Right lobe of liver (tissue), 6 donors: ENCODE measurements at regions not wholly inside any gene's neighbourhood (a gene's known extent, or its start where the extent isn't known, plus 50 kb on each side); places are given as distances from the start of the nearest gene placed in this dataset.
"Not testable (repeated sequence)": the region's sequence is repeated elsewhere in the genome, so short reads cannot be mapped to it uniquely, and the experiment has no call there.

Source experiments
- ATAC-seq, 4 donors: fragments of 200-7000 bp; cut with Tn5 transposase; one replicate each; pipeline ENCODE4 v1.9.1; 2020; ENCODE audit warnings: mild to moderate bottlenecking in 4 of 4, moderate library complexity in 4 of 4
- DNase-seq, 3 donors: peaks; one replicate each; pipeline ENCODE4 v3.0.0-alpha.2; 2020
- H3K27ac ChIP-seq, 3 donors: fragments of 200-600 bp; one replicate each; pipeline ENCODE4 v1.8.0; 2022
- H3K27me3 ChIP-seq, 2 donors: fragments of 200-600 bp; one replicate each; pipeline ENCODE4 v1.8.0; 2022
- H3K36me3 ChIP-seq, 4 donors: fragments of 200-600 bp; sonication (generic) in 1 of 4; one replicate each; pipeline versions ENCODE4 v1.5.1 to v1.8.0; 2017 to 2022; ENCODE audit warnings: control low read depth in 1 of 4
- H3K4me1 ChIP-seq, 4 donors: fragments of 200-600 bp; sonication (generic) in 1 of 4; one replicate each; pipeline versions ENCODE4 v1.5.1 to v1.8.0; 2017 to 2022; ENCODE audit warnings: control low read depth in 1 of 4
- H3K4me3 ChIP-seq, 3 donors: fragments of 200-600 bp; one replicate each; pipeline ENCODE4 v1.8.0; 2022
- H3K9me3 ChIP-seq, 4 donors: fragments of 200-600 bp; sonication (generic) in 1 of 4; one replicate each; pipeline versions ENCODE4 v1.5.1 to v1.8.0; 2017 to 2022; ENCODE audit warnings: control low read depth in 1 of 4
- POLR2A ChIP-seq: fragments of 450-650 bp; IDR thresholded peaks from one replicate; pipeline ENCODE4 v1.6.1; 2017; ENCODE audit warnings: antibody characterized with exemption, mild to moderate bottlenecking
- WGBS: methylation state at CpG from one replicate; pipeline ENCODE4 v1.1.6; 2018; ENCODE audit warnings: low coverage, low lambda C conversion rate; ENCODE audit not compliant: insufficient coverage; ENCODE audit errors: missing lambda C conversion rate; 5-methylcytosine and 5-hydroxymethylcytosine counted together
- intact Hi-C, 2 donors: fragments of 100-400 bp; cut with DNase I; formaldehyde crosslinking; loops; one replicate each; pipeline versions ENCODE4 v1.11.2 to v1.14.1; 2022
- TF ChIP-seq, protein P1 (sequence below), 4 donors: fragments of 200-600 bp in 3 of 4; fragments of 450-650 bp in 1 of 4; IDR thresholded peaks; one replicate each; pipeline versions ENCODE4 v1.5.1 to v1.8.0; 2016 to 2022; ENCODE audit warnings: antibody characterized with exemption in 4 of 4, mild to moderate bottlenecking in 2 of 4
- donor health status: DM: no; HTN: yes; CAD: no.
- donor health status: DM: no; HTN: no; CAD: no.
- donor health status: DM: no; HTN: no; CAD: no.
- donor health status: DM: no; HTN: yes; CAD: no.
- donor health status: DM: no; HTN: yes; CAD: no.

DNA sequence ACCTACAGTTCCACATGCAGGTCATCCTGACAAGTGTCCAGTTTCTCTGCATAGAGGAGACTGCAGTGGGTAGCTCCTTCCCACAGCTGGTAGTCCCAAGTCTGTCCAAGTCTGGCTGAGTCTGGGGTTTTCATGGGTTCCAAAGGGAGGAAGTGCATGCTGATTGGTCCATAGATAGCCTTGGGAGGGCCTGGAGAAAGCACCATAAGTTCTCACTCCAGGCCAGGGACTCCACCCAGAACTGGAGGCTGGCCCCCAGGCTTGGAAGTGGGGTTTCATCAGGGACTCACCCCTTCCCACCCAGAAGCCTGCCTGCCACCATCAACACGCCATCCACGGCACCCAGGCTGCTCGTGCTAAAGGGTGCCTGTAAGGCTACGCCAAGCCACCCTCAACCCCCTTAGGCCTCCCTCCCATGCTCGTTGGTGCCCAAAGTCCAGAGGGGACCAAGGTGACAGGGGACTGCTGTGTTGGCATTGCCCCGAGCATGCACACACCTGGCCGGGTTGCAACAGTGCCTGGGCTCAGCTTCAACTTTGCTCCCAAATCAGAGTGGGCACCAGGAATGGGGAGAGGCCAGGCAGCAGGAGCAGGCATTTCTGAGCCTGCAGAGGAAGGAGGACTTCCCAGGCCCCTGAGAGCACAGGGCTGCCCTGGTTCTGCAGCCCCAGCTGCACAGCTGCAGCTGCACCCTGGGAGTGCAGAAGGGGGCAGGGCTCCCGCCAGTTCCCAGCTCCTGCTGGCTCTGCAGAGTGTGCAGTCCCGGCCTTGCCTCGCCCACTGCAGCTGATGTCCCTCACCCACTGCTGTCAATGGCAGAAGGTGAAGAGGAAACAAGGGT, 116.5 kb upstream of the MAP2 start:
- no peaks in the 10 kb centered on the region for H3K36me3 ChIP-seq
- H3K9me3 ChIP-seq, result no peaks in the 10 kb centered on the region
- H3K27me3 ChIP-seq, result no peaks in the 10 kb centered on the region
- H3K4me1 ChIP-seq, result no peaks in the 10 kb centered on the region
- no peak for TF ChIP-seq POLR2A
- peak in 1 of 4 donors; percentile 44 for ATAC-seq
- H3K4me3 ChIP-seq, result no peak overlapping the region
- WGBS, result no CpG with 5 or more reads among the region's 10 CpGs
- intact Hi-C loops, result no loop called here
- DNase-seq, result no peak
- H3K27ac ChIP-seq, result no peak overlapping the region

DNA sequence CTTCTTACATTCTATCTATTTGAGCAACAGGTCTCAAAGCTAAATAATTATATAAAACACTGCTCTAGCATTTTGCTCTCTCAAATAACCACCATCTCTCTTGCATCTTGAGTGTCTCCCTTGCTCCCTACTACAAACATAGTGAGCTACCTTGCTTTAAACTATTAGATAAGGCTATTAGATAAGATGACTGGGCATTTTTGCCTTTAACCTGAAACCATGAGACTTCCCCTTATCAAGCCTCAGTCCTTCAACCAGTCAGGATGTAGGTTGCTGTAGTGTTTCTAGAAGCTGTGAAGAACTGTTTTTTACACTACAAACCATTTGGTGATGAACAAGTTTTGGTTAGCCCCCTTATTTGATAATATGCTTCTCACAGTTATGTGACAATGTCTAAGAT, 115.4 kb upstream of the MAP2 start:
- Histone ChIP-seq H3K9me3 (no peaks in the 10 kb centered on the region), H3K4me1 (no peaks in the 10 kb centered on the region), H3K27ac (no peak overlapping the region), H3K36me3 (no peaks in the 10 kb centered on the region), H3K27me3 (no peaks in the 10 kb centered on the region), H3K4me3 (no peak overlapping the region)
- no peak for ATAC-seq
- intact Hi-C loops, result no loop called here
- no peak for DNase-seq
- TF ChIP-seq, protein P1, sequence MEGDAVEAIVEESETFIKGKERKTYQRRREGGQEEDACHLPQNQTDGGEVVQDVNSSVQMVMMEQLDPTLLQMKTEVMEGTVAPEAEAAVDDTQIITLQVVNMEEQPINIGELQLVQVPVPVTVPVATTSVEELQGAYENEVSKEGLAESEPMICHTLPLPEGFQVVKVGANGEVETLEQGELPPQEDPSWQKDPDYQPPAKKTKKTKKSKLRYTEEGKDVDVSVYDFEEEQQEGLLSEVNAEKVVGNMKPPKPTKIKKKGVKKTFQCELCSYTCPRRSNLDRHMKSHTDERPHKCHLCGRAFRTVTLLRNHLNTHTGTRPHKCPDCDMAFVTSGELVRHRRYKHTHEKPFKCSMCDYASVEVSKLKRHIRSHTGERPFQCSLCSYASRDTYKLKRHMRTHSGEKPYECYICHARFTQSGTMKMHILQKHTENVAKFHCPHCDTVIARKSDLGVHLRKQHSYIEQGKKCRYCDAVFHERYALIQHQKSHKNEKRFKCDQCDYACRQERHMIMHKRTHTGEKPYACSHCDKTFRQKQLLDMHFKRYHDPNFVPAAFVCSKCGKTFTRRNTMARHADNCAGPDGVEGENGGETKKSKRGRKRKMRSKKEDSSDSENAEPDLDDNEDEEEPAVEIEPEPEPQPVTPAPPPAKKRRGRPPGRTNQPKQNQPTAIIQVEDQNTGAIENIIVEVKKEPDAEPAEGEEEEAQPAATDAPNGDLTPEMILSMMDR (IDR thresholded peaks at IDR 0.05), result no peak
- no peak for TF ChIP-seq POLR2A

DNA sequence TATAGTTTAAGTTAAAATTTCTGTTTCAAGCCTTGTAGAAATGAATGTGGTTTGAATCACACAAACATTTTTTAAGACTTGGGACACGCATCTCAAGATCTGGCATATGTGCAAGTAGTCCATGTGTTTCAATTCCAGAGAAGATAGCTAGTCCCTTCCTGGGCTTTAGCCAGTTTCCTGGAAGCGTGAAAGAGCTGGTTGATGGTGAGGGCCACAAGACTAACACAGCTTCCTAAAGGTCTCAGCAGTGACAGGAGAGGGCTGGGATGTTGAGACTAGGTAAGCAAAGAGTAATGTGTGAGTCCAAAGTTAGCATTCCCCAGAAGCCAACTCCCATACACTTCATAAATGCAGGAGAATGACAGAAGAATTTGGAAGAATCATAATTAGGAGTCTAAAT, 111.9 kb upstream of the MAP2 start:
- TF ChIP-seq POLR2A, result no peak
- TF ChIP-seq, protein P1 (IDR thresholded peaks at IDR 0.05), result no peak
- intact Hi-C loops, result no loop called here
- H3K36me3 ChIP-seq, result no peaks in the 10 kb centered on the region
- H3K4me3 ChIP-seq, result no peak overlapping the region
- H3K4me1 ChIP-seq, result no peaks in the 10 kb centered on the region
- no peak for DNase-seq
- H3K27ac ChIP-seq, result no peak overlapping the region
- no peak for ATAC-seq
- WGBS, result 41% methylated on average over 2 of the region's 2 CpGs
- no peaks in the 10 kb centered on the region for H3K27me3 ChIP-seq
- H3K9me3 ChIP-seq, result no peaks in the 10 kb centered on the region

DNA sequence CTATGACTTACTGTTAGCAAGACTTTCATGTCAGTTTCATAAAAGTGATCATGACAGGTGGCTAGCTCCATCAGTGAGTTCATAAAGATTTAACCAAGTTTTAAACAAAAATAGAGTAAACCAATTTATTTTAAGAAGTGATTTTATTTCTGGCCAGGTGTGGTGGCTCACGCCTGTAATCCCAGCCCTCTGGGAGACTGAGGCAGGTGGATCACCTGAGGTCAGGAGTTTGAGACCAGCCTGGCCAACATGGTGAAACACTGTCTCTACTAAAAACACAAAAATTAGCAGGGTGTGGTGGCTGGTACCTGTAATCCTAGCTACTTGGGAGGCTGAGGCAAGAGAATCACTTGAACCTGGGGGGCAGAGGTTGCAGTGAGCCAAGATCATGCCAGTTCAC, 111.4 kb upstream of the MAP2 start:
- H3K27ac ChIP-seq, H3K4me1 ChIP-seq, H3K9me3 ChIP-seq, H3K27me3 ChIP-seq, DNase-seq, intact Hi-C loops, H3K36me3 ChIP-seq, H3K4me3 ChIP-seq, ATAC-seq: not testable (repeated sequence)
- 50% methylated on average over 1 of the region's 1 CpG for WGBS

DNA sequence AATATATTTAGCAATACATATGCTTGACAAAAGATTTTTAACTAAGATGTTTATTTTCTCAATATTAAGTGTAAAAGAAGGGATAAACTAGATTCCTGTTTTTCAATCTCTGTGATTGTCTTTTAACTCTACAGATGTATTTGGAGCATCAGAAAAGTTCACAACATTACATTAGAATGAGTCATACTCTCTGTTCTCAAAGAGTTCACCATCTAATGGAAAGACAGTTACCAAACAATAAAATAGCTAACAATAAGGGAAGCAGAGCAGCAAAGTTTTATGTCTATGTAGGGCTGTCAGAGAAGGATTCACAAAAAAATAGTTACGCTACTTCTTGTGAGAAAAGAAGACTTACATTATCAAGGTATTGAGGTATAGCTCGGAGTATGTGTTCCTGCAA, 109.2 kb upstream of the MAP2 start:
- Histone ChIP-seq H3K4me1 (no peaks in the 10 kb centered on the region), H3K4me3 (no peak overlapping the region), H3K9me3 (no peaks in the 10 kb centered on the region), H3K36me3 (no peaks in the 10 kb centered on the region), H3K27ac (no peak overlapping the region), H3K27me3 (no peaks in the 10 kb centered on the region)
- 65% methylated on average over 2 of the region's 2 CpGs for WGBS
- TF ChIP-seq, protein P1 (IDR thresholded peaks at IDR 0.05), result no peak
- ATAC-seq (no peak), DNase-seq (no peak)
- intact Hi-C loops, result no loop called here
